HepG2 (cell line): ENCODE measurements at regions not wholly inside any gene's neighbourhood (a gene's known extent, or its start where the extent isn't known, plus 50 kb on each side); places are given as distances from the start of the nearest gene placed in this dataset.

ENCODE experiments used
- ATAC-seq: fragments of 200-7000 bp; cut with Tn5 transposase; 3 replicates; pipeline ENCODE4 v1.9.1; 2020; ENCODE audit warnings: mild to moderate bottlenecking, moderate library complexity
- BruUV-seq: library from RNA; stranded (reverse); fragments of 400-500 nt; replicated peaks from 2 replicates; lab custom pipeline; 2021; lab: Mats Ljungman, UMichigan
- CTCF ChIA-PET: fragments of 300-600 bp; formaldehyde crosslinking; extraction: SDS; loops from one replicate; lab custom pipeline; 2021; ENCODE audit warnings: low total read pairs, inconsistent platforms, low intra/inter-chr PET ratio; lab: Yijun Ruan, JAX
- POLR2A ChIA-PET: fragments of 350-600 bp; sonication (Branson Sonifier 250); formaldehyde crosslinking; loops from one replicate; lab custom pipeline; 2020; ENCODE audit warnings: antibody characterized with exemption, inconsistent platforms; lab: Yijun Ruan, JAX
- DNase-seq: peaks from one replicate; pipeline ENCODE4 v3.0.0-alpha.2; 2015; ENCODE audit warnings: low spot score
- FAIRE-seq: peaks from 3 replicates; lab custom pipeline; 2011; peaks lifted over from hg19 to GRCh38; lab: Jason Lieb, UNC
- H2AFZ ChIP-seq: one replicate; pipeline ENCODE4 v1.6.1; 2011; ENCODE audit warnings: low read length, inconsistent platforms
- H3K27ac ChIP-seq: fragments of 300-600 bp; 3 replicates; pipeline ENCODE4 v1.8.0; 2011; ENCODE audit warnings: mixed run types, mild to moderate bottlenecking, mixed read lengths, low read length, inconsistent platforms; ENCODE audit not compliant: insufficient read depth; ENCODE audit errors: extremely low read length
- H3K27me3 ChIP-seq, 2 experiments: fragments of 200-600 bp in 1 of 2; 2 replicates in 1 of 2; 3 replicates in 1 of 2; pipeline versions ENCODE4 v1.6.0 to v1.8.0; 2011; ENCODE audit warnings: low read length in 2 of 2, mild to moderate bottlenecking in 2 of 2, moderate library complexity in 2 of 2, inconsistent platforms in 1 of 2; ENCODE audit not compliant: insufficient read depth in 2 of 2, control insufficient read depth in 1 of 2
- H3K36me3 ChIP-seq, 2 experiments: fragments of 200-600 bp in 1 of 2; replicated peaks in 1 of 2; 2 replicates in 1 of 2; 3 replicates in 1 of 2; pipeline versions ENCODE4 v1.5.1 to v1.8.0; 2011; ENCODE audit warnings: low read length in 2 of 2, inconsistent platforms in 1 of 2; ENCODE audit not compliant: insufficient read depth in 2 of 2, control insufficient read depth in 1 of 2
- H3K4me1 ChIP-seq: 2 replicates; pipeline ENCODE4 v1.5.1; 2012; ENCODE audit warnings: low read length, inconsistent platforms; ENCODE audit not compliant: insufficient read depth
- H3K4me2 ChIP-seq: 2 replicates; pipeline ENCODE4 v1.6.0; 2011; ENCODE audit warnings: low read depth, low read length, inconsistent platforms
- H3K4me3 ChIP-seq, 3 experiments: fragments of 200-600 bp in 1 of 3; sonication (generic), shearing (Covaris generic) in 1 of 3; replicated peaks in 1 of 3; 2 replicates each; pipeline ENCODE4 v1.5.1; 2011 to 2016; ENCODE audit warnings: low read length in 3 of 3, inconsistent platforms in 2 of 3, low read depth in 2 of 3, mild to moderate bottlenecking in 2 of 3, control low read depth in 1 of 3, mixed read lengths in 1 of 3; ENCODE audit not compliant: insufficient read depth in 1 of 3
- H3K79me2 ChIP-seq: one replicate; pipeline ENCODE4 v1.6.1; 2011; ENCODE audit warnings: low read length, inconsistent platforms; ENCODE audit not compliant: insufficient read depth
- H3K9ac ChIP-seq: 2 replicates; pipeline ENCODE4 v1.6.0; 2011; ENCODE audit warnings: mild to moderate bottlenecking, low read depth, low read length, inconsistent platforms; ENCODE audit not compliant: insufficient read depth
- H3K9me3 ChIP-seq: 2 replicates; pipeline ENCODE4 v1.5.1; 2012; ENCODE audit warnings: mild to moderate bottlenecking, low read length
- H4K20me1 ChIP-seq: 2 replicates; pipeline ENCODE4 v1.6.0; 2011; ENCODE audit warnings: inconsistent platforms, mild to moderate bottlenecking, low read length, moderate library complexity; ENCODE audit not compliant: insufficient read depth
- CHCHD3 ChIP-seq: sonication (generic); formaldehyde crosslinking; IDR thresholded peaks from 2 replicates; pipeline ENCODE4 v1.8.0; 2022; ENCODE audit warnings: mild to moderate bottlenecking, missing genetic modification reagents, moderate library complexity
- EZH2 ChIP-seq: conservative IDR thresholded peaks from 2 replicates; pipeline ENCODE4 v1.6.1; 2012; ENCODE audit warnings: mild to moderate bottlenecking, low read depth, low read length, moderate library complexity
- GFI1 ChIP-seq: sonication (generic); formaldehyde crosslinking; IDR thresholded peaks from 2 replicates; pipeline ENCODE4 v1.5.0; 2020; ENCODE audit warnings: missing genetic modification reagents, mild to moderate bottlenecking, borderline replicate concordance
- HCFC1 ChIP-seq: fragments of 150-350 bp; IDR thresholded peaks from 2 replicates; pipeline ENCODE4 v1.6.1; 2014; ENCODE audit warnings: low read depth, low read length
- KMT2A ChIP-seq: sonication (generic); formaldehyde crosslinking; IDR thresholded peaks from 2 replicates; pipeline ENCODE4 v1.4.0; 2020; ENCODE audit warnings: missing genetic modification reagents
- NCOR1 ChIP-seq: fragments of 200-600 bp; sonication (generic); IDR thresholded peaks from 2 replicates; pipeline ENCODE4 v1.7.0; 2017; ENCODE audit warnings: antibody characterized with exemption, low read length, borderline replicate concordance
- NFKB2 ChIP-seq: sonication (generic); formaldehyde crosslinking; IDR thresholded peaks from 2 replicates; pipeline ENCODE4 v1.4.0; 2020; ENCODE audit warnings: missing genetic modification reagents, borderline replicate concordance
- RFX3 ChIP-seq: IDR thresholded peaks from 2 replicates; pipeline ENCODE4 v1.6.1; 2016; ENCODE audit warnings: missing biosample characterization, missing genetic modification reagents
- TAF15 ChIP-seq: fragments of 200-400 bp; formaldehyde crosslinking; IDR thresholded peaks from one replicate; pipeline ENCODE4 v1.6.1; 2018; ENCODE audit warnings: mild to moderate bottlenecking, low read depth, low read length; ENCODE audit not compliant: poor library complexity, severe bottlenecking
- TOPORS ChIP-seq: sonication (generic); formaldehyde crosslinking; IDR thresholded peaks from 2 replicates; pipeline ENCODE4 v1.8.0; 2023; ENCODE audit warnings: mild to moderate bottlenecking, missing genetic modification reagents
- ZNF841 ChIP-seq: sonication (generic); formaldehyde crosslinking; IDR thresholded peaks from 2 replicates; pipeline ENCODE4 v1.8.1; 2023; ENCODE audit warnings: missing genetic modification reagents, borderline replicate concordance
- ZNF850 ChIP-seq: sonication (generic); formaldehyde crosslinking; conservative IDR thresholded peaks from 2 replicates; pipeline ENCODE4 v1.9.0; 2021; ENCODE audit warnings: mild to moderate bottlenecking, missing genetic modification reagents
- WGBS: methylation state at CpG from one replicate; pipeline ENCODE4 v1.1.6; 2017; ENCODE audit warnings: low lambda C conversion rate; 5-methylcytosine and 5-hydroxymethylcytosine counted together
- in situ Hi-C: cut with HindIII; loops from 2 replicates; pipeline ENCODE4 v1.10.0; 2017; ENCODE audit warnings: low pct_unique_long_range_greater_than_20kb; ENCODE audit not compliant: extremely low pct_ligation_motif_present
- intact Hi-C: fragments of 100-400 bp; cut with micrococcal nuclease; formaldehyde crosslinking; loops from one replicate; pipeline ENCODE4 v1.10.0; 2022; ENCODE audit not compliant: unreplicated experiment
- TF ChIP-seq, protein P1 (sequence below): sonication (generic); formaldehyde crosslinking; IDR thresholded peaks from 2 replicates; pipeline ENCODE4 v1.5.1; 2020; ENCODE audit warnings: missing genetic modification reagents, mild to moderate bottlenecking, borderline replicate concordance
- TF ChIP-seq, protein P2 (sequence below): sonication (generic); formaldehyde crosslinking; IDR thresholded peaks from 2 replicates; pipeline ENCODE4 v1.4.0; 2020; ENCODE audit warnings: missing genetic modification reagents, borderline replicate concordance

DNA sequence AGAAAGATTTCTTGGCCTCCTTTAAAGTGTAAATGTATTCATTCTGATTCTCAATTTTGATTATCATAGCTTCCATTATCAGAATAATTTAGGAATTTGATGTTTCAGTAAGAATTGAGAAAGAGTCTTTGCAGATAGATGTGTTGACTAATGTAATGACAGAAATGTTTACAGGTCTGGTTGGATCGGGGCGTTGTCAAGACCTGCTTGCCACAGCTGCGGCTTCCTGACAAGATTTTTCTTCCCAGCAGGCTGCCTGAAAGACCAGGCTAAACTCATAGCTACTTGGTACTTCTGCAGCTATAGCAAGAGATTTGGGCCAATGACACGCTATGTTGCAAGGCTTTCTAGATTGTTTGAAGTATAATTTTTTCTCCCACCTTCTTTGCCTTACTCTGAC is 91.5 kb upstream of the ANKRD50 start:
- Histone ChIP-seq H3K27ac (no peak overlapping the region), H3K4me3 (no peak overlapping the region), H3K9me3 (peaks cover 8% of the 10 kb centered on the region; the same call in 1 of the 2 replicates), H4K20me1 (no peaks in the 10 kb centered on the region), H3K79me2 (no peaks in the 10 kb centered on the region), H3K4me2 (no peak overlapping the region), H3K27me3 (no peaks in the 10 kb centered on the region), H3K36me3 (no peaks in the 10 kb centered on the region), H2AFZ (no peak overlapping the region), H3K4me1 (no peaks in the 10 kb centered on the region), H3K9ac (no peak overlapping the region)
- DNase-seq (no peak), FAIRE-seq (no peak), ATAC-seq (no peak)
- intact Hi-C loops, result no loop called here
- TF ChIP-seq TOPORS (CRISPR knock-in tag) (no peak), ZNF841 (CRISPR knock-in tag) (no peak), ZNF850 (CRISPR knock-in tag) (no peak), NCOR1 (no peak), NFKB2 (CRISPR knock-in tag) (no peak), GFI1 (CRISPR knock-in tag) (no peak), EZH2 (no peak), TAF15 (no peak), HCFC1 (no peak), KMT2A (no peak), RFX3 (CRISPR knock-in tag) (no peak), CHCHD3 (no peak)
- TF ChIP-seq, protein P1, sequence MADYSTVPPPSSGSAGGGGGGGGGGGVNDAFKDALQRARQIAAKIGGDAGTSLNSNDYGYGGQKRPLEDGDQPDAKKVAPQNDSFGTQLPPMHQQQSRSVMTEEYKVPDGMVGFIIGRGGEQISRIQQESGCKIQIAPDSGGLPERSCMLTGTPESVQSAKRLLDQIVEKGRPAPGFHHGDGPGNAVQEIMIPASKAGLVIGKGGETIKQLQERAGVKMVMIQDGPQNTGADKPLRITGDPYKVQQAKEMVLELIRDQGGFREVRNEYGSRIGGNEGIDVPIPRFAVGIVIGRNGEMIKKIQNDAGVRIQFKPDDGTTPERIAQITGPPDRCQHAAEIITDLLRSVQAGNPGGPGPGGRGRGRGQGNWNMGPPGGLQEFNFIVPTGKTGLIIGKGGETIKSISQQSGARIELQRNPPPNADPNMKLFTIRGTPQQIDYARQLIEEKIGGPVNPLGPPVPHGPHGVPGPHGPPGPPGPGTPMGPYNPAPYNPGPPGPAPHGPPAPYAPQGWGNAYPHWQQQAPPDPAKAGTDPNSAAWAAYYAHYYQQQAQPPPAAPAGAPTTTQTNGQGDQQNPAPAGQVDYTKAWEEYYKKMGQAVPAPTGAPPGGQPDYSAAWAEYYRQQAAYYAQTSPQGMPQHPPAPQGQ (CRISPR knock-in tag), result no peak
- TF ChIP-seq, protein P2, sequence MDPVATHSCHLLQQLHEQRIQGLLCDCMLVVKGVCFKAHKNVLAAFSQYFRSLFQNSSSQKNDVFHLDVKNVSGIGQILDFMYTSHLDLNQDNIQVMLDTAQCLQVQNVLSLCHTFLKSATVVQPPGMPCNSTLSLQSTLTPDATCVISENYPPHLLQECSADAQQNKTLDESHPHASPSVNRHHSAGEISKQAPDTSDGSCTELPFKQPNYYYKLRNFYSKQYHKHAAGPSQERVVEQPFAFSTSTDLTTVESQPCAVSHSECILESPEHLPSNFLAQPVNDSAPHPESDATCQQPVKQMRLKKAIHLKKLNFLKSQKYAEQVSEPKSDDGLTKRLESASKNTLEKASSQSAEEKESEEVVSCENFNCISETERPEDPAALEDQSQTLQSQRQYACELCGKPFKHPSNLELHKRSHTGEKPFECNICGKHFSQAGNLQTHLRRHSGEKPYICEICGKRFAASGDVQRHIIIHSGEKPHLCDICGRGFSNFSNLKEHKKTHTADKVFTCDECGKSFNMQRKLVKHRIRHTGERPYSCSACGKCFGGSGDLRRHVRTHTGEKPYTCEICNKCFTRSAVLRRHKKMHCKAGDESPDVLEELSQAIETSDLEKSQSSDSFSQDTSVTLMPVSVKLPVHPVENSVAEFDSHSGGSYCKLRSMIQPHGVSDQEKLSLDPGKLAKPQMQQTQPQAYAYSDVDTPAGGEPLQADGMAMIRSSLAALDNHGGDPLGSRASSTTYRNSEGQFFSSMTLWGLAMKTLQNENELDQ, result no peak
- ChIA-PET CTCF (no interaction called here), POLR2A (no interaction called here)
- no TSS peak for BruUV-seq
- in situ Hi-C loops, result no loop called here
- 5% methylated on average over 4 of the region's 4 CpGs for WGBS
